GM18505 (cell line): ENCODE measurements at regions not wholly inside any gene's neighbourhood (a gene's known extent, or its start where the extent isn't known, plus 50 kb on each side); places are given as distances from the start of the nearest gene placed in this dataset.
"Not testable (repeated sequence)": the region's sequence is repeated elsewhere in the genome, so short reads cannot be mapped to it uniquely, and the experiment has no call there.

ENCODE experiments used
- ATAC-seq: cut with Tn5 transposase; IDR thresholded peaks from one replicate; pipeline ENCODE4 v1.9.1; 2021; ENCODE audit not compliant: unreplicated experiment
- POLR2A ChIP-seq: IDR thresholded peaks from 4 replicates; pipeline ENCODE4 v1.6.1; 2011; ENCODE audit warnings: borderline replicate concordance; ENCODE audit not compliant: insufficient read depth, insufficient read length; ENCODE audit errors: extremely low read depth

DNA sequence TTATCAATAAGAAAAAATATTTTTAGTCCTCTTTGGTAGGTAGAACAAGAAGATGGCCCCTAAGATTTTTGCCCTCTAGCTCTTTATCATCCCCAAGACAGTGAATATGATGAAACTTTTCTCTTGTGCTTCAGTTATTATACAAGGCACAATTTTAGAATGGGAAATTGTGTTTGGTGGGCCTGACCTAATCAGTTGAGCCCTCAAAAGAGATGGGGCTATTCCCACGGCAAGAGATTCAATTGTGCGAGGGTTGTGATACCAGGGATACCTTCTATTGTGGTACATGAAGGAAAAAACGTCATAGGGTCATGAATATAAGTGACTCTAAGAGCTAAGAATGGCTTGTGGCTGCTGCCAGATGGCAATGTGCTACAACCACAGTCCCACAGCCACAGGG lies 94.0 kb upstream of the COX7C start:
- no peak for ATAC-seq
- no peak for TF ChIP-seq POLR2A

DNA sequence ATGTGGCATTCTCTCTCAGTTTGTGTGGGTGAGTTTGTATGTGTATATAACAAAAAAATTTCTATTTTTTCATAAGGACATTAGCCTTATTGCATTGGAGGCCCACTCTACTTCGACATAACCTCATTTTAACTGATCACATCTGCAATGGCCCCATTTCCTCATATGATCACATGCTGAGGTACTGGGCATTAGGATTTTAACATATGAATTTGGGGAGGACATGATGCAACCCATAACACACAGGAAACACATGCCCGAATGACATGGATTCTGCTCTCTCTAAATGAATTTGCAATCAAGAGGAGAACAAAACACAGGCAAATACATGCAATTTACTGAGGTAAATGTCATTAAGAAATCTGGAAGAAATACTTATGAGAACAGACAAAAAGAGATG lies 92.1 kb upstream of the COX7C start:
- TF ChIP-seq POLR2A = no peak
- no peak for ATAC-seq

DNA sequence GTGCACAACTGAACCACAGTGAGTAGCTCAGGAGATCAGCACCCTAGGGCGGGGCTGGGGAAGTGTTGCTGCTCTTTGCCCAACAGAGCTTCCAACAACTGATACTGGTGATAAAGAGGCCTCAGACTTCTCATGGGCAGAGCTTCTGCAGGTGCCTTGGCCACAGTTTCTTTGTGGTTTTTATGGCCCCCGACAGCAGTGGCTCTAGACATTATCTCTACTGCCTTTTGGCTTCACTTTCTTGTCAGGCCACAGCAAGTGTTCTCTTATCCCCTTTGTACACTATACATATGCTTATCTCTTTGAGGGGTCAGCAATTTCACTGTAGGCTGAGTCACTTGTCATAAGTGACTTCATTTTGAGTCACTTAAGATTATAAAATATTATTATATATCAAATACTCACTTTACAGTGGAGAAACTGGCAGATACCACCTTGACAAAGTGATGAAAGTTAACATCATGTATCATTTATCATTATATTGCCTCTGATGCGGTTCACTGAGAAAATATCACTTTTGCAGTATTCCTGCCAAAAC lies 90.9 kb upstream of the COX7C start:
- TF ChIP-seq POLR2A = no peak
- peak; percentile 53 for ATAC-seq

DNA sequence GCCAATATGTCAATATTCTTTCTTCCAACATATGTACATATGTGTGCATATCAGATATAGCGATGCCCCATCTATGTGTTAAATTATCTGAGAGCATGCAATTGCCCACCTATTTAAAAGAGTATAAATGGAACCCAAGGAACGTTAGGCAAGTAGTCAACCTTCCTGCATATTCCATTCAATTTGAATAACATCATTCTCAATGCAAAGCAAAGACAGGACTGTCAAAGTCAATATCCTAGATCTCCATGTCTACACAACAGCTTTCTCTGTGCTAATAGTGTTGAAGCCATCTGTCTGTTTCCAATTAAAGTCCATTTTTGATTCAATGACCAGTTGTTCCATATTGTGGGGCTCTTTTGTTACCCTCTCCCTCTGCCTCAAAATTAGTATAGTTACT lies 85.3 kb upstream of the COX7C start:
- no peak for ATAC-seq
- no peak for TF ChIP-seq POLR2A

DNA sequence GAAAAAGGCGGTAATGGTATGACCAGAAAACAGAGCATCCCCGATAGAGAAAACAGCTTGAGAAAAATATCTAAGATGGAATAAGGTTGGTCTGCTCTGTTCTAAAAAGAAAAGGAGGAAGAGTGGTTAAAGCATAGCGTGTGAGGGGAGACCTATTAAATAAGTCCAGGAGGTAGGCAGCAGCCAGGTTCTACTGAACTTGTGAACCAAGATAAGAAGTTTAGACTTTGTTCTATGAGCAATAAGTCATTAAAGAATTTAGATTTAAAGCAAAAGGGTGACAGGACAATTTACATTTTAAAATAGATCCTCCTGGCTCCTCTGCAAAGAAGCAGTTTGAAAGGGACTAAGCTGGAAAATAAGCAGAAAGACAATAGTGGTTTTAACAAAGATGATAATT lies 81.3 kb upstream of the COX7C start:
- no peak for TF ChIP-seq POLR2A
- no peak for ATAC-seq

DNA sequence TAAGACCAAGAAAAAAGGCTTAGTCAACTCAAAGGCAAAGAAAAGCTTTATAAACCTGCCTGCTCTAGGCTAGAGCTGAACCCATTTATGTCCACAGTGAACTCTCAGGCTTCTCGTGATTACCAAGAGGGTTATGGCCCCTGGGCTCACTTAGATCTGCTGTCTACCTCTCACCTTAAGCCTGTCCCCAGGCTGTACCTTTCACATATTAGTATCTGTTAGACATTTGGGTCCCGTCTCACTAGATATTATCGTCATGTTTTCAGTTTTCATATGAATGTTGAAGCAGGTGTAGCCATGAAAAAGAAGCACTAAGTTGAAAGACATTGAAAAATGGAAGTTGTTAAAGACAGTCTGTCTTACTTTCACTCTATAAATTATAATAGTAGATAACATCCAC lies 75.2 kb upstream of the COX7C start:
- peak; percentile 62 for ATAC-seq
- TF ChIP-seq POLR2A = no peak

DNA sequence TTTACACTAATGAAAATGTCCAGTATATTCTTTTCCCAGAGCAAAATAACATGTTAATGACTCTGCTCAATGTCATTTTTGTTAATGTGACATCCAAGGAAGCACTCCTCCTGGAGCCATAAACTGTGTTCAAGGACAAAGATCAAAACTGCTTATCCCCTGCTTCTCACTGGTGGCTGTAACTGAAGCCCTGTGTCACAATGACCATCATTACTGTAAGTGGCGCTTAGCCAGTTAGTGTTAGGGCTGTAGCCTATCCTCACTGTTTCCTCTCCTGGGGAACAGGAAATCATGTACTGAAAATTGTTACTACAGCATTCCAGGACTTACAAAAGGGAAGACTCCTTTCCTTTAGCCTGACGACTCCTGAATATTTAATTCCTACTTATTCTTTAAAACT lies 71.7 kb upstream of the COX7C start:
- TF ChIP-seq POLR2A = no peak
- no peak for ATAC-seq

DNA sequence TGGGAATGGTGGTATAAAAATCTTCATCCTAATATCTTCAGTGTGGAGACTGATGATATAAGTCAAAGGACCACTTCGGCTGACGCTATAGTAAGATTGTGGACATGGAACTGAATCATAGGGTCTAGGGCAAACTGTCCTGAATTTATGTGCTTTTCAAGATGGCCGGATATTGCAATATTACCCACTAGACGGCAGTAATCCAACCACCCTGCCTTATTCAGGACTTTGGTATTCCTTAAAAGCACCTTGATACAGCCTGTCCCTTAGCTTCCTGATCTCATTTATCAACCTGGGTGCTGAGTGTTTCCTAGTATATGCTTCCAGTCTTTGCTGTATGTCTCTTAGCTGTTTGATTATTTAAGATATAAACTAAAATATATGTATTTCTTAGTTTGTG lies 71.2 kb upstream of the COX7C start:
- no peak for TF ChIP-seq POLR2A
- no peak for ATAC-seq

DNA sequence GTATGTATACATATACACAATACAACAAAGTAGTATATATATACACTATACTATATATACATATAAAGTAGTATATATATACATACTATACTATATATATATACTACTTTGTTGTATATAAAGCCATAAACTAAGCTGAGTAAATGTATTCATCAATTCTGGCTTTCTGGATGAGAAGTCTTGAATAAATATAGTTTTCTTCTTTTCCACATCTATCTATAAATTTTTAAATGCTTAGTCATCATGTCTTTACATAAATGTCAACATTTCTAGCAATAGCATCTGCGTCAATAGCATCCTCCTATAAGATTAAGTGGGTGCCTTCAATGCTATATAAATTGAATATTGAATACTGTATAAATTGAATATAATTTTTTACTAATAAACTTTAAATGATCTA lies 63.1 kb upstream of the COX7C start:
- TF ChIP-seq POLR2A = no peak
- no peak for ATAC-seq

DNA sequence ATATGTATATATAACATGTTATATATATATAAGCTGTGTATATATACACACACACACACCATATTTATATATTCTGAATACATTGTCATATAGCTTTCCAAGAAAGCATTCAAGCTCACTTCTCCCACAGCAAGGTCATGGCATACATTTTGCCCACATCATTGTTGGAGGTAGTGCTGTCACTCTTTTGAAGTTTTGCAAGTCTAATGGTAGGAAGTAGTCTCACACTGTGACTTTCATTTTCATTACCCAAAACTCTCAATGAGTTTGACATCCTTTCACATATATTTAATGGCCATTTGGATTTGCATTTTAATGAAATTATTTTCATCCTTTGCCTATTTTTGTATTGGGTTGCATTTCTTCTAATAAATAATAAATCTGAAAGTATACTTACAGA lies 59.8 kb upstream of the COX7C start:
- no peak for ATAC-seq
- TF ChIP-seq POLR2A = no peak

DNA sequence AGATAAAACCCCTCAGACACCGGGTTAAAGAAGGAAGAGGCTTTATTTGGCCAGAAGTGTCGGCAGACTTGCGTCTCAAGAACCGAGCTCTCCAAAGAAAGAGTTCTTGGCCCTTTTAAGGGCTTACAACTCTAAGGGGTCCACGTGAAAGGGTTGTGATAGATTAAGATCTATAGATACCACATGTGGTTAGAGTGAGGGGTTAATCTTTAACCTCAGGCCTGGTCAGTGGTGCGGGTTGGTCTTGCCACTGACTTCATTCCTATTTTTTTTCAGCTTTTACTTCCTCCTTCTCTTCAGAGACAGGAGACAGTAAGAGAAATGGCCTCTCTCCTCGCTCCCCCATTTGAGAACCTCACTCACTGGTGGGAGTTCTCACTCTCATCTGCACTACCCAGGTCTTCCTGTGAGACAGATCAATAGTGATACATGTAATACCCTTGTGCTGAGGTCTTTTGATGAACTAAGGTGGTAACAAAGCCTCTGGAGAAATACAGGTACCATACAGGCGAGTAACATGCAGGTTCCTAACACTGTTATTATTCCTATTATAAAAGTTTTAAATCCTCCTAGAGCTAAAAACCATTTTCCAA lies 52.4 kb upstream of the COX7C start:
- ATAC-seq = peak; percentile 70
- no peak for TF ChIP-seq POLR2A

DNA sequence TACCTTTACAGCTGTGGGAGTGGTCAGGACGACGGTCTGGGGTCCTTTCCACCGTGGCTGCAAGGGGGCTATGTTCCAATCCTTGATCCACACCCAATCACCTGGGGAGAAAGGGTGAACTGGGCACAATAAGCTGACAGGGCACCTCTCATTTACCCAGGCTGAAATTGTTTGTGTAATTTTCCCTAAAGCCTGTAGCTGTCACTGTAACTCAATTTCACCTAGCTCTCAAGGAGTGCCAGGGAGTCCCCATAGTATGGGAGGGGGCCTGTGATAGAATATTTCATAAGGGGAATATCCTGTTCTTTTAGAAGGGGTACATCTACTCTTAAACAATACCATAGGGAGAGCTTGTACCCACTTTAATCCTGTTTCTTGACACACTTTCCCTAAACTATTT lies 51.7 kb upstream of the COX7C start:
- not testable (repeated sequence) for ATAC-seq
